Stomach (tissue), 8 donors: ENCODE measurements at regions not wholly inside any gene's neighbourhood (a gene's known extent, or its start where the extent isn't known, plus 50 kb on each side); places are given as distances from the start of the nearest gene placed in this dataset.

ENCODE experiments used
- DNase-seq, 2 donors: peaks; one replicate each; pipeline versions ENCODE4 v3.0.0 to v3.0.0-alpha.2; 2013 to 2019
- H3K27ac ChIP-seq, 5 donors: fragments of 200-600 bp in 4 of 5; sonication (generic) in 4 of 5; one replicate each; pipeline ENCODE4 v1.5.1; 2013 to 2019; ENCODE audit warnings: mild to moderate bottlenecking in 1 of 5, moderate library complexity in 1 of 5
- H3K27me3 ChIP-seq, 3 donors: fragments of 200-600 bp; sonication (generic); one replicate each; pipeline ENCODE4 v1.5.1; 2017 to 2019; ENCODE audit warnings: mixed run types in 1 of 3
- H3K36me3 ChIP-seq, 4 donors: fragments of 200-600 bp; sonication (generic); 1 replicate in 3 of 4; 2 replicates in 1 of 4; pipeline ENCODE4 v1.5.1; 2016 to 2019
- H3K4me1 ChIP-seq, 4 donors: fragments of 200-600 bp; sonication (generic); one replicate each; pipeline ENCODE4 v1.5.1; 2016 to 2019
- H3K4me3 ChIP-seq, 4 donors: fragments of 200-600 bp; sonication (generic) in 3 of 4; one replicate each; pipeline ENCODE4 v1.5.1; 2016 to 2019; ENCODE audit warnings: mild to moderate bottlenecking in 1 of 4
- H3K9me3 ChIP-seq, 4 donors: fragments of 200-600 bp; sonication (generic); one replicate each; pipeline ENCODE4 v1.5.1; 2016 to 2019
- EP300 ChIP-seq: sonication (generic); formaldehyde crosslinking; IDR thresholded peaks from one replicate; pipeline ENCODE4 v1.6.1; 2017; ENCODE audit warnings: antibody characterized with exemption
- POLR2A ChIP-seq, 4 donors: fragments of 450-650 bp; IDR thresholded peaks; one replicate each; pipeline ENCODE4 v1.6.1; 2016; ENCODE audit warnings: antibody characterized with exemption in 4 of 4, control low read depth in 2 of 4, mild to moderate bottlenecking in 1 of 4, moderate library complexity in 1 of 4
- POLR2AphosphoS5 ChIP-seq, 3 donors: sonication (generic); formaldehyde crosslinking; IDR thresholded peaks; one replicate each; pipeline ENCODE4 v1.6.1; 2016; ENCODE audit warnings: antibody characterized with exemption in 3 of 3
- WGBS, 5 donors: extraction: QIAGEN DNeasy Blood & Tissue Kit in 3 of 5; methylation state at CpG; one replicate each; pipeline versions ENCODE4 v1.1.5 to v1.1.7; 2013 to 2018; 5-methylcytosine and 5-hydroxymethylcytosine counted together
- intact Hi-C: fragments of 100-400 bp; cut with DNase I; formaldehyde crosslinking; loops from one replicate; pipeline ENCODE4 v1.15.1; 2023; ENCODE audit warnings: low total_unique reads
- TF ChIP-seq, protein P1 (sequence below), 7 experiments: fragments of 450-650 bp in 4 of 7; fragments of 200-600 bp in 3 of 7; sonication (generic) in 3 of 7; IDR thresholded peaks; one replicate each; pipeline ENCODE4 v1.5.1; 2016 to 2019; ENCODE audit warnings: antibody characterized with exemption in 7 of 7, control low read depth in 2 of 7, mild to moderate bottlenecking in 1 of 7
- donor health status: healthy with polysubstance abuse.
- donor health status: Bipolar disorder and iron deficiency.
- donor health status: healthy.

- peak in 1 of 2 donors; percentile 87 for DNase-seq
- H3K27me3 ChIP-seq: no peaks in the 10 kb centered on the region
- no peak for TF ChIP-seq POLR2AphosphoS5 (IDR thresholded peaks at IDR 0.05)
- TF ChIP-seq EP300: no peak
- TF ChIP-seq, protein P1, sequence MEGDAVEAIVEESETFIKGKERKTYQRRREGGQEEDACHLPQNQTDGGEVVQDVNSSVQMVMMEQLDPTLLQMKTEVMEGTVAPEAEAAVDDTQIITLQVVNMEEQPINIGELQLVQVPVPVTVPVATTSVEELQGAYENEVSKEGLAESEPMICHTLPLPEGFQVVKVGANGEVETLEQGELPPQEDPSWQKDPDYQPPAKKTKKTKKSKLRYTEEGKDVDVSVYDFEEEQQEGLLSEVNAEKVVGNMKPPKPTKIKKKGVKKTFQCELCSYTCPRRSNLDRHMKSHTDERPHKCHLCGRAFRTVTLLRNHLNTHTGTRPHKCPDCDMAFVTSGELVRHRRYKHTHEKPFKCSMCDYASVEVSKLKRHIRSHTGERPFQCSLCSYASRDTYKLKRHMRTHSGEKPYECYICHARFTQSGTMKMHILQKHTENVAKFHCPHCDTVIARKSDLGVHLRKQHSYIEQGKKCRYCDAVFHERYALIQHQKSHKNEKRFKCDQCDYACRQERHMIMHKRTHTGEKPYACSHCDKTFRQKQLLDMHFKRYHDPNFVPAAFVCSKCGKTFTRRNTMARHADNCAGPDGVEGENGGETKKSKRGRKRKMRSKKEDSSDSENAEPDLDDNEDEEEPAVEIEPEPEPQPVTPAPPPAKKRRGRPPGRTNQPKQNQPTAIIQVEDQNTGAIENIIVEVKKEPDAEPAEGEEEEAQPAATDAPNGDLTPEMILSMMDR (IDR thresholded peaks at IDR 0.05): no peak
- no peak for TF ChIP-seq POLR2A (IDR thresholded peaks at IDR 0.05)
- no peaks in the 10 kb centered on the region for H3K9me3 ChIP-seq
- WGBS, 5 donors: 58 to 75% (median 73%) methylated on average over 16 to 22 of the region's 22 CpGs
- H3K4me3 ChIP-seq: no peak overlapping the region
- no peaks in the 10 kb centered on the region for H3K36me3 ChIP-seq
- intact Hi-C loops: no loop called here
- peaks cover 53 to 84% (median 65%) of the 10 kb centered on the region in 4 donors for H3K4me1 ChIP-seq
- H3K27ac ChIP-seq: peak overlapping the region; percentile 27 to 80 (median 59)
Observed at GRCh38 chr6:41451515-41452163, 94.5 kb upstream of the FOXP4 start.

- no peaks in the 10 kb centered on the region for H3K9me3 ChIP-seq
- 69 to 83% (median 77%) methylated on average over 4 of the region's 4 CpGs for WGBS, 5 donors
- peak overlapping the region; percentile 1 to 80 (median 41) for H3K27ac ChIP-seq
- TF ChIP-seq POLR2AphosphoS5 (IDR thresholded peaks at IDR 0.05) (no peak), EP300 (no peak), POLR2A (IDR thresholded peaks at IDR 0.05) (no peak)
- TF ChIP-seq, protein P1 (IDR thresholded peaks at IDR 0.05): no peak
- no peak overlapping the region for H3K4me3 ChIP-seq
- no peak for DNase-seq
- H3K27me3 ChIP-seq: no peaks in the 10 kb centered on the region
- H3K36me3 ChIP-seq: no peaks in the 10 kb centered on the region
- intact Hi-C loops: no loop called here
- peaks cover 61 to 92% (median 75%) of the 10 kb centered on the region in 4 donors for H3K4me1 ChIP-seq
Observed at GRCh38 chr6:41452763-41453162, 93.4 kb upstream of the FOXP4 start.

GRCh38 chr6:41453244-41453643, 92.9 kb upstream of the FOXP4 start:
- 49 to 82% (median 59%) methylated on average over 13 of the region's 13 CpGs for WGBS, 5 donors
- peak overlapping the region; percentile 1 to 80 (median 41) for H3K27ac ChIP-seq
- no peaks in the 10 kb centered on the region for H3K36me3 ChIP-seq
- DNase-seq: no peak
- TF ChIP-seq, protein P1 (IDR thresholded peaks at IDR 0.05): no peak
- TF ChIP-seq EP300: no peak
- no peak for TF ChIP-seq POLR2A (IDR thresholded peaks at IDR 0.05)
- no peak for TF ChIP-seq POLR2AphosphoS5 (IDR thresholded peaks at IDR 0.05)
- intact Hi-C loops: no loop called here
- no peak overlapping the region for H3K4me3 ChIP-seq
- no peaks in the 10 kb centered on the region for H3K27me3 ChIP-seq
- H3K9me3 ChIP-seq: no peaks in the 10 kb centered on the region
- peaks cover 60 to 92% (median 75%) of the 10 kb centered on the region in 4 donors for H3K4me1 ChIP-seq

- H3K4me1 ChIP-seq: peaks cover 54 to 86% (median 68%) of the 10 kb centered on the region in 4 donors
Observed at GRCh38 chr6:41454189-41454789, 91.9 kb upstream of the FOXP4 start.

More at GRCh38 chr6:41454189-41454789, 91.9 kb upstream of the FOXP4 start:
- DNase-seq: no peak
- intact Hi-C loops: no loop called here
- H3K9me3 ChIP-seq: no peaks in the 10 kb centered on the region
- 88 to 94% (median 91%) methylated on average over 9 of the region's 9 CpGs for WGBS, 5 donors
- TF ChIP-seq, protein P1 (IDR thresholded peaks at IDR 0.05): no peak
- TF ChIP-seq POLR2A (IDR thresholded peaks at IDR 0.05): peak in 1 of 4 donors; percentile 19
- no peaks in the 10 kb centered on the region for H3K27me3 ChIP-seq
- no peaks in the 10 kb centered on the region for H3K36me3 ChIP-seq
- peak overlapping the region in 3 of 5 donors; percentile 15 to 81 (median 79) for H3K27ac ChIP-seq
- no peak overlapping the region for H3K4me3 ChIP-seq
